AG04450 (cell line): ENCODE measurements at regions not wholly inside any gene's neighbourhood (a gene's known extent, or its start where the extent isn't known, plus 50 kb on each side); places are given as distances from the start of the nearest gene placed in this dataset.

ENCODE experiments used
- CTCF ChIA-PET: fragments of 300-600, 350-600 bp; formaldehyde crosslinking; extraction: SDS; loops from one replicate; lab custom pipeline; 2022; ENCODE audit warnings: antibody characterized with exemption, inconsistent platforms; lab: Charles Lee
- POLR2A ChIA-PET: fragments of 350-600 bp; formaldehyde crosslinking; extraction: SDS; loops from one replicate; lab custom pipeline; 2021; ENCODE audit warnings: antibody characterized with exemption, inconsistent platforms; lab: Yijun Ruan, JAX
- DNase-seq: peaks from one replicate; pipeline ENCODE4 v3.0.0-alpha.2; 2011; ENCODE audit warnings: low read depth, low spot score
- H3K27ac ChIP-seq: one replicate; pipeline ENCODE4 v1.5.1; 2012; ENCODE audit warnings: low read depth, low read length, control low read depth
- H3K27me3 ChIP-seq: one replicate; pipeline ENCODE4 v1.6.0; 2012; ENCODE audit warnings: low read length; ENCODE audit not compliant: control insufficient read depth, insufficient read depth
- H3K4me3 ChIP-seq: 2 replicates; pipeline ENCODE4 v1.5.1; 2011; ENCODE audit warnings: mild to moderate bottlenecking, low read depth, low read length, control low read depth
- H3K9me3 ChIP-seq: 2 replicates; pipeline ENCODE4 v1.5.1; 2012; ENCODE audit warnings: low read length; ENCODE audit not compliant: control insufficient read depth, insufficient read depth
- CTCF ChIP-seq: IDR thresholded peaks from 2 replicates; pipeline ENCODE4 v1.5.1; 2011; ENCODE audit warnings: low read depth, low read length, control low read depth, inconsistent platforms

- H3K27ac ChIP-seq: no peak overlapping the region
- no peak overlapping the region for H3K4me3 ChIP-seq
- H3K27me3 ChIP-seq: no peaks in the 10 kb centered on the region
- no peak for DNase-seq
- peaks cover 81% of the 10 kb centered on the region for H3K9me3 ChIP-seq
- no peak for TF ChIP-seq CTCF
- ChIA-PET POLR2A (no interaction called here), CTCF (no interaction called here)
Observed at GRCh38 chr2:3044587-3045317, 332.9 kb downstream of the EIPR1 start.

- Histone ChIP-seq H3K27ac (no peak overlapping the region), H3K4me3 (no peak overlapping the region), H3K27me3 (no peaks in the 10 kb centered on the region), H3K9me3 (peaks cover 86% of the 10 kb centered on the region)
- DNase-seq: no peak
- ChIA-PET POLR2A (no interaction called here), CTCF (no interaction called here)
- TF ChIP-seq CTCF: no peak
Observed at GRCh38 chr2:3043726-3044125, 333.9 kb downstream of the EIPR1 start.

GRCh38 chr2:3042601-3043585, 334.7 kb downstream of the EIPR1 start:
- Histone ChIP-seq H3K27ac (no peak overlapping the region), H3K27me3 (no peaks in the 10 kb centered on the region), H3K4me3 (no peak overlapping the region), H3K9me3 (peaks cover 88% of the 10 kb centered on the region)
- CTCF ChIA-PET: no interaction called here
- POLR2A ChIA-PET: no interaction called here
- TF ChIP-seq CTCF: no peak
- no peak for DNase-seq

- peaks cover 89% of the 10 kb centered on the region for H3K9me3 ChIP-seq
- H3K4me3 ChIP-seq: no peak overlapping the region
- CTCF ChIA-PET: interaction anchor here (0.6 kb wide), 1 partner anchor 89 kb away, joined by 3 read pairs; no protein-coding TSS in a partner anchor
- H3K27ac ChIP-seq: no peak overlapping the region
- DNase-seq: no peak
- no peak for TF ChIP-seq CTCF
- POLR2A ChIA-PET: no interaction called here
- H3K27me3 ChIP-seq: no peaks in the 10 kb centered on the region
Observed at GRCh38 chr2:3041841-3042600, 335.6 kb downstream of the EIPR1 start.
